ENCODE measurements at regions not wholly inside any gene's neighbourhood (a gene's known extent, or its start where the extent isn't known, plus 50 kb on each side); places are given as distances from the start of the nearest gene placed in this dataset.

GRCh38 chr17:79505199-79505598 lies 105.7 kb downstream of the RBFOX3 start:
- DNase-seq: no peak
- Histone ChIP-seq H3K27ac (no peak overlapping the region), H3K27me3 (peaks cover 0 to 83% (median 37%) of the 10 kb centered on the region in 3 donors), H3K9me3 (no peaks in the 10 kb centered on the region), H3K36me3 (no peaks in the 10 kb centered on the region), H3K4me1 (no peaks in the 10 kb centered on the region), H3K4me3 (no peak overlapping the region)
- TF ChIP-seq POLR2AphosphoS5 (IDR thresholded peaks at IDR 0.05): no peak
- intact Hi-C loops (cut with DNase I; ENCODE audit: low total_unique reads): no loop called here
- WGBS, 5 donors: 81 to 96% (median 85%) methylated on average over 4 to 7 of the region's 7 CpGs

- Histone ChIP-seq H3K27me3 (peaks cover 0 to 74% (median 34%) of the 10 kb centered on the region in 3 donors), H3K9me3 (no peaks in the 10 kb centered on the region), H3K4me1 (no peaks in the 10 kb centered on the region), H3K36me3 (no peaks in the 10 kb centered on the region), H3K27ac (no peak overlapping the region), H3K4me3 (no peak overlapping the region)
- WGBS, 5 donors: 73 to 81% (median 76%) methylated on average over 13 of the region's 13 CpGs
- TF ChIP-seq CTCF (IDR thresholded peaks at IDR 0.05): no peak
- no peak for TF ChIP-seq EP300 (IDR thresholded peaks at IDR 0.05)
- TF ChIP-seq POLR2AphosphoS5 (IDR thresholded peaks at IDR 0.05): no peak
- TF ChIP-seq POLR2A (IDR thresholded peaks at IDR 0.05): no peak
- intact Hi-C loops (cut with DNase I; ENCODE audit: low total_unique reads): no loop called here
- DNase-seq: peak in 1 of 2 donors; percentile 22
Observed at GRCh38 chr17:79504181-79504605, 106.7 kb downstream of the RBFOX3 start.

- no peaks in the 10 kb centered on the region for H3K4me1 ChIP-seq
- intact Hi-C loops (cut with DNase I; ENCODE audit: low total_unique reads): no loop called here
- 71 to 84% (median 82%) methylated on average over 12 to 15 of the region's 15 CpGs for WGBS, 5 donors
- TF ChIP-seq POLR2A (IDR thresholded peaks at IDR 0.05): no peak
- TF ChIP-seq CTCF (IDR thresholded peaks at IDR 0.05): no peak
- no peak for TF ChIP-seq POLR2AphosphoS5 (IDR thresholded peaks at IDR 0.05)
- no peak for TF ChIP-seq EP300 (IDR thresholded peaks at IDR 0.05)
- H3K27ac ChIP-seq: no peak overlapping the region
- H3K9me3 ChIP-seq: no peaks in the 10 kb centered on the region
- no peaks in the 10 kb centered on the region for H3K36me3 ChIP-seq
- peaks cover 0 to 65% (median 25%) of the 10 kb centered on the region in 3 donors for H3K27me3 ChIP-seq
- no peak overlapping the region for H3K4me3 ChIP-seq
- DNase-seq: no peak
Observed at GRCh38 chr17:79503126-79503839, 107.6 kb downstream of the RBFOX3 start.

- no peaks in the 10 kb centered on the region for H3K4me1 ChIP-seq
- H3K27me3 ChIP-seq: peaks cover 0 to 65% (median 21%) of the 10 kb centered on the region in 3 donors
- TF ChIP-seq EP300 (IDR thresholded peaks at IDR 0.05) (no peak), POLR2A (IDR thresholded peaks at IDR 0.05) (no peak)
- WGBS, 5 donors: 65 to 88% (median 86%) methylated on average over 3 of the region's 3 CpGs
- H3K36me3 ChIP-seq: no peaks in the 10 kb centered on the region
- no peak overlapping the region for H3K27ac ChIP-seq
- H3K9me3 ChIP-seq: no peaks in the 10 kb centered on the region
- intact Hi-C loops (cut with DNase I; ENCODE audit: low total_unique reads): no loop called here
- DNase-seq: no peak
- H3K4me3 ChIP-seq: no peak overlapping the region
Observed at GRCh38 chr17:79501910-79502309, 108.9 kb downstream of the RBFOX3 start.

GRCh38 chr17:79500745-79501618 lies 109.9 kb downstream of the RBFOX3 start:
- DNase-seq: peak in 1 of 2 donors; percentile 25
- H3K4me1 ChIP-seq: no peaks in the 10 kb centered on the region
- H3K4me3 ChIP-seq: no peak overlapping the region
- 28 to 37% (median 36%) methylated on average over 23 of the region's 23 CpGs for WGBS, 5 donors
- peaks cover 0 to 60% (median 21%) of the 10 kb centered on the region in 3 donors for H3K27me3 ChIP-seq
- TF ChIP-seq EP300 (IDR thresholded peaks at IDR 0.05) (no peak), POLR2A (IDR thresholded peaks at IDR 0.05) (no peak), POLR2AphosphoS5 (IDR thresholded peaks at IDR 0.05) (no peak), CTCF (IDR thresholded peaks at IDR 0.05) (no peak)
- intact Hi-C loops (cut with DNase I; ENCODE audit: low total_unique reads): no loop called here
- H3K9me3 ChIP-seq: no peaks in the 10 kb centered on the region
- H3K36me3 ChIP-seq: no peaks in the 10 kb centered on the region
- no peak overlapping the region for H3K27ac ChIP-seq
